IMR-90 (cell line): ENCODE measurements at regions not wholly inside any gene's neighbourhood (a gene's known extent, or its start where the extent isn't known, plus 50 kb on each side); places are given as distances from the start of the nearest gene placed in this dataset.

Source experiments
- ATAC-seq: fragments of 200-7000 bp; cut with Tn5 transposase; 2 replicates; pipeline ENCODE4 v1.9.1; 2020; ENCODE audit warnings: low read depth, mild to moderate bottlenecking, moderate library complexity
- BruUV-seq: library from RNA; stranded (reverse); fragments of 400-500 nt; replicated peaks from 2 replicates; lab custom pipeline; 2021; lab: Mats Ljungman, UMichigan
- CTCF ChIA-PET: fragments of 300-600 bp; formaldehyde crosslinking; extraction: SDS; loops from one replicate; lab custom pipeline; 2021; ENCODE audit warnings: antibody characterized with exemption; lab: Yijun Ruan, JAX
- POLR2A ChIA-PET: fragments of 300-600 bp; sonication (Branson Sonifier 250); formaldehyde crosslinking; loops from one replicate; lab custom pipeline; 2022; ENCODE audit warnings: antibody characterized with exemption; ENCODE audit not compliant: unreplicated experiment; lab: Charles Lee
- DNase-seq: peaks from one replicate; pipeline ENCODE4 v3.0.0; 2013
- H2AFZ ChIP-seq: replicated peaks from 2 replicates; pipeline ENCODE3; 2013; ENCODE audit warnings: low read length, mild to moderate bottlenecking; ENCODE audit not compliant: poor library complexity
- H2AK5ac ChIP-seq: 2 replicates; pipeline ENCODE4 v1.6.1; 2013; ENCODE audit warnings: low read depth, low read length, inconsistent platforms
- H2AK9ac ChIP-seq: replicated peaks from 2 replicates; pipeline ENCODE3; 2013; ENCODE audit warnings: mild to moderate bottlenecking, low read depth, low read length, moderate library complexity; ENCODE audit not compliant: poor library complexity
- H2BK120ac ChIP-seq: 2 replicates; pipeline ENCODE4 v1.6.1; 2013; ENCODE audit warnings: low read depth, low read length, inconsistent platforms
- H2BK15ac ChIP-seq: 3 replicates; pipeline ENCODE4 v1.6.1; 2013; ENCODE audit warnings: low read depth, low read length, inconsistent platforms
- H2BK20ac ChIP-seq: 2 replicates; pipeline ENCODE4 v1.6.1; 2013; ENCODE audit warnings: low read depth, mild to moderate bottlenecking, inconsistent platforms, low read length, moderate library complexity
- H2BK5ac ChIP-seq: 2 replicates; pipeline ENCODE4 v1.6.1; 2013; ENCODE audit warnings: mild to moderate bottlenecking, low read depth, low read length, inconsistent platforms; ENCODE audit not compliant: poor library complexity, severe bottlenecking
- H3K14ac ChIP-seq: replicated peaks from 2 replicates; pipeline ENCODE4 v1.6.1; 2013; ENCODE audit warnings: low read depth, low read length, inconsistent platforms
- H3K18ac ChIP-seq: 2 replicates; pipeline ENCODE4 v1.6.1; 2013; ENCODE audit warnings: low read depth, low read length, control low read depth
- H3K23ac ChIP-seq: 2 replicates; pipeline ENCODE4 v1.6.1; 2013; ENCODE audit warnings: low read depth, low read length, inconsistent platforms
- H3K27ac ChIP-seq: 2 replicates; pipeline ENCODE4 v1.5.1; 2013; ENCODE audit warnings: mild to moderate bottlenecking, control low read depth, low read length; ENCODE audit not compliant: insufficient read depth
- H3K27me3 ChIP-seq: 2 replicates; pipeline ENCODE4 v1.6.1; 2013; ENCODE audit warnings: low read length; ENCODE audit not compliant: control insufficient read depth, insufficient read depth
- H3K36me3 ChIP-seq: 2 replicates; pipeline ENCODE4 v1.6.1; 2013; ENCODE audit warnings: low read length, mixed read lengths; ENCODE audit not compliant: control insufficient read depth, insufficient read depth
- H3K4ac ChIP-seq: 2 replicates; pipeline ENCODE4 v1.6.1; 2013; ENCODE audit warnings: low read depth, low read length, inconsistent platforms
- H3K4me1 ChIP-seq: 2 replicates; pipeline ENCODE4 v1.6.1; 2013; ENCODE audit warnings: low read length, mixed read lengths; ENCODE audit not compliant: control insufficient read depth, insufficient read depth
- H3K4me2 ChIP-seq: 2 replicates; pipeline ENCODE4 v1.6.1; 2013; ENCODE audit warnings: low read depth, mild to moderate bottlenecking, control low read depth, low read length, moderate library complexity
- H3K4me3 ChIP-seq: 2 replicates; pipeline ENCODE4 v1.5.1; 2013; ENCODE audit warnings: low read depth, mild to moderate bottlenecking, control low read depth, low read length, moderate library complexity; ENCODE audit not compliant: insufficient read depth
- H3K56ac ChIP-seq: 2 replicates; pipeline ENCODE4 v1.6.1; 2013; ENCODE audit warnings: low read length, inconsistent platforms; ENCODE audit not compliant: insufficient read depth; ENCODE audit errors: extremely low read depth
- H3K79me1 ChIP-seq, 2 experiments: 2 replicates each; pipeline ENCODE4 v1.6.1; 2013; ENCODE audit warnings: low read length in 2 of 2, inconsistent platforms in 1 of 2, low read depth in 1 of 2
- H3K9ac ChIP-seq: 2 replicates; pipeline ENCODE4 v1.6.1; 2013; ENCODE audit warnings: low read depth, low read length, control low read depth
- H3K9me1 ChIP-seq: 2 replicates; pipeline ENCODE4 v1.6.1; 2013; ENCODE audit warnings: low read length, inconsistent platforms; ENCODE audit not compliant: insufficient read depth
- H3K9me3 ChIP-seq: 2 replicates; pipeline ENCODE4 v1.6.1; 2013; ENCODE audit warnings: low read length; ENCODE audit not compliant: control insufficient read depth, insufficient read depth
- H4K20me1 ChIP-seq: 2 replicates; pipeline ENCODE4 v1.6.1; 2013; ENCODE audit warnings: low read length, inconsistent platforms; ENCODE audit not compliant: insufficient read depth
- H4K5ac ChIP-seq: 2 replicates; pipeline ENCODE4 v1.6.1; 2013; ENCODE audit warnings: mild to moderate bottlenecking, low read depth, low read length, control low read depth
- H4K8ac ChIP-seq, 2 experiments: 2 replicates each; pipeline ENCODE4 v1.6.1; 2013; ENCODE audit warnings: low read depth in 2 of 2, low read length in 2 of 2, control low read depth in 1 of 2, inconsistent platforms in 1 of 2
- H4K91ac ChIP-seq: 2 replicates; pipeline ENCODE4 v1.6.1; 2013; ENCODE audit warnings: low read depth, low read length, inconsistent platforms; ENCODE audit not compliant: insufficient read depth
- BHLHE40 ChIP-seq: fragments of 150-350 bp; IDR thresholded peaks from 2 replicates; pipeline ENCODE4 v1.6.1; 2016; ENCODE audit warnings: mild to moderate bottlenecking, low read depth, low read length
- CEBPB ChIP-seq: IDR thresholded peaks from 2 replicates; pipeline ENCODE4 v1.6.1; 2012; ENCODE audit warnings: low read depth, low read length, improper control_type of control experiment
- FOS ChIP-seq: fragments of 150-350 bp; IDR thresholded peaks from 2 replicates; pipeline ENCODE4 v1.6.1; 2016; ENCODE audit warnings: low read depth, low read length
- MAFK ChIP-seq: IDR thresholded peaks from 2 replicates; pipeline ENCODE4 v1.6.1; 2012; ENCODE audit warnings: low read depth, low read length, improper control_type of control experiment
- MAZ ChIP-seq: IDR thresholded peaks from 2 replicates; pipeline ENCODE4 v1.6.1; 2012; ENCODE audit warnings: low read depth, mild to moderate bottlenecking, low read length, improper control_type of control experiment, moderate library complexity, borderline replicate concordance
- MXI1 ChIP-seq: IDR thresholded peaks from 2 replicates; pipeline ENCODE4 v1.6.1; 2012; ENCODE audit warnings: low read depth, mild to moderate bottlenecking, low read length, moderate library complexity, borderline replicate concordance
- RAD21 ChIP-seq: IDR thresholded peaks from 2 replicates; pipeline ENCODE4 v1.6.1; 2012; ENCODE audit warnings: low read length, improper control_type of control experiment
- RCOR1 ChIP-seq: IDR thresholded peaks from 2 replicates; pipeline ENCODE4 v1.6.1; 2012; ENCODE audit warnings: mild to moderate bottlenecking, low read length, improper control_type of control experiment; ENCODE audit not compliant: insufficient replicate concordance
- WGBS, 2 experiments: methylation state at CpG; one replicate each; pipeline versions ENCODE4 v1.1.5 to v1.1.7; 2013; ENCODE audit warnings: missing lambda C conversion rate in 2 of 2; ENCODE audit not compliant: insufficient read length in 1 of 2; ENCODE audit errors: extremely low coverage in 2 of 2; 5-methylcytosine and 5-hydroxymethylcytosine counted together
- dilution Hi-C: fragments of 300-500 bp; cut with HindIII; formaldehyde crosslinking; loops from one replicate; pipeline ENCODE4 v1.14.3; 2018; ENCODE audit warnings: low sequenced_read_pairs; ENCODE audit not compliant: unreplicated experiment
- in situ Hi-C: fragments of 300-500 bp; cut with MboI; formaldehyde crosslinking; loops from 3 replicates; pipeline ENCODE4 v1.14.3; 2019; ENCODE audit warnings: low sequenced_read_pairs, inconsistent platforms, mixed read lengths
- intact Hi-C: fragments of 100-400 bp; cut with micrococcal nuclease; formaldehyde crosslinking; loops from 2 replicates; pipeline ENCODE4 v1.10.0; 2022
- TF ChIP-seq, protein P1 (sequence below): fragments of 150-350 bp; IDR thresholded peaks from 2 replicates; pipeline ENCODE4 v1.6.1; 2017; ENCODE audit warnings: mild to moderate bottlenecking, antibody characterized with exemption, low read length, low read depth
- TF ChIP-seq, protein P2 (sequence below): conservative IDR thresholded peaks from 2 replicates; pipeline ENCODE4 v1.5.1; 2012; ENCODE audit warnings: mild to moderate bottlenecking, low read depth, low read length, improper control_type of control experiment

DNA sequence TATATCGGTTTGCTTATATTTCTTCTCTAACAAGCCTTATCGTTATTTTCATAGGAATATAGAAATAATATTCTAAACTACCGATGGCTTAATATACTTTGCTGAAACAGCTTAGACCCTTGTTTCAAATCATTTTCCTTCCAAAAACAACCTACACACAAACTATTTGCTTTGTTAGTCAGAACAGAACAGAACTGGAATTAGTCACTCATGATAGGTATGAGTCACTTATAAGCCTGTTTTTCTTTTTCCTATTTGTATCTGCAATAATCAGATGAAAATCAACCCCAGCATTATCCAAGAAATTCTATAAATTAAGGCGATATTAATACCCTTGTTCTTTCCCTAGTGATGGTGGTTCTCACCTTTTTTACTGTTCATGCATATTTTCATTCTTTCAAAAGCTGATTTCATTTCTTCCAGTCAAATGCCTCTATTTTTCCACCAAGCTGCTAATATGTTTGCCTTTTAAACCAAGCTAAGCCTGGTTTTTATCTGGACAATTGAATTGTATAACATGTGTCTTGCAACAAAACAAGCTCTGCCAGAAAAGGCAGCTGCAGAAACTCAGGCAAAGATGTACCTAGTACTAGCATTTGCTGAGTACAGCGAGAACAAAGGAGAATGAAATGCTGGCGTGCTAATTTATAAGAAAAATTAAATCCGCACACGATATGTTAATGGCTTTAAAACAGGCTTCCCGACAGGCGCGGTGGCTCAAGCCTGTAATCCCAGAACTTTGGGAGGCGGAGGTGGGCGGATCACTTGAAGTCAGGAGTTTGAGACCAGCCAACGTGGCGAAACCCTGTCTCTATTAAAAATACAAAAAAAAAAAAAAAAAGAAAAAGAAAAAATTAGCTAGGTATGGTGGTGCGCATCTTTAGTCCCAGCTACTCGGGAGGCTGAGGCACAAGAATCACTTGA is 1418.2 kb downstream of the AACS start (continued):
- TF ChIP-seq MAFK: no peak

DNA sequence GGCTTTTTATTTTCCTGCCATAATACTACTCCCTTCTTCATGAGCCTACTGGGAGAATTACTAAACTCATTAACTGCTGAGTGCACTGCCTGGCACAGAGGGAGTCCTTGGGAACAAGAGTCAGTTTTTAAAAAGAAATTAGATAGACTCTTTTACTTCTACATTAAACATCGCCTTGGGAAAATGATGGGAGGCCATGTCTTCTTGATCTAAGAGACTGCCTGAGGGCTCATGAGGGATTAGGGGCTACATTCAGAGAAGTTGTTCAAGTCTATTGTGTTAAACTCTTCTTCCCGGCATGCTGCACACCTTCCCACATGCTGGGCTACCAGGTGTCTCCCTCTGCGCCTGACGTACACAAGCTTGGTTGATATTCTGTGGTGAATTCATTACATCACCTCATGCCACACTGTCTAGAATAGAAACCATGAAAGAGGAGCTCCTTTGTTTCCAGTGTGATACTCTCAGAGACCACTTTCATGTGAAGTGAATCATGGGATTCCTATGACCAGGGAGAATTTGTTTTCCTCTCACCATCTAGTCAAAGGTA is 1422.3 kb downstream of the AACS start:
- no peak overlapping the region for H3K4ac ChIP-seq
- H4K5ac ChIP-seq: no peak overlapping the region
- H4K91ac ChIP-seq: no peak overlapping the region
- dilution Hi-C loops: no loop called here
- no peak overlapping the region for H2BK15ac ChIP-seq
- no peak overlapping the region for H2AK9ac ChIP-seq
- ChIA-PET POLR2A (no interaction called here), CTCF (interaction anchor here (0.5 kb wide), 1 partner anchor 60 kb away, joined by 3 read pairs; no protein-coding TSS in a partner anchor)
- no peaks in the 10 kb centered on the region for H3K4me1 ChIP-seq
- no peak overlapping the region for H3K23ac ChIP-seq
- no peak overlapping the region for H3K18ac ChIP-seq
- H2AFZ ChIP-seq: no peak overlapping the region
- H4K20me1 ChIP-seq: no peaks in the 10 kb centered on the region
- no peaks in the 10 kb centered on the region for H3K9me1 ChIP-seq
- no peak overlapping the region for H2BK5ac ChIP-seq
- H3K4me2 ChIP-seq: no peak overlapping the region
- no peaks in the 10 kb centered on the region for H3K27me3 ChIP-seq
- H3K4me3 ChIP-seq: no peak overlapping the region
- BruUV-seq: no TSS peak
- H2BK20ac ChIP-seq: no peak overlapping the region
- H3K9ac ChIP-seq: no peak overlapping the region
- in situ Hi-C loops: no loop called here
- no peak overlapping the region for H2AK5ac ChIP-seq
- no peaks in the 10 kb centered on the region for H3K36me3 ChIP-seq
- H4K8ac ChIP-seq: no peak overlapping the region
- H3K56ac ChIP-seq: no peak overlapping the region
- H3K79me1 ChIP-seq: no peaks in the 10 kb centered on the region
- intact Hi-C loops: no loop called here
- no CpG with 5 or more reads among the region's 4 CpGs for WGBS, 2 experiments
- no peak overlapping the region for H3K14ac ChIP-seq
- TF ChIP-seq, protein P1, sequence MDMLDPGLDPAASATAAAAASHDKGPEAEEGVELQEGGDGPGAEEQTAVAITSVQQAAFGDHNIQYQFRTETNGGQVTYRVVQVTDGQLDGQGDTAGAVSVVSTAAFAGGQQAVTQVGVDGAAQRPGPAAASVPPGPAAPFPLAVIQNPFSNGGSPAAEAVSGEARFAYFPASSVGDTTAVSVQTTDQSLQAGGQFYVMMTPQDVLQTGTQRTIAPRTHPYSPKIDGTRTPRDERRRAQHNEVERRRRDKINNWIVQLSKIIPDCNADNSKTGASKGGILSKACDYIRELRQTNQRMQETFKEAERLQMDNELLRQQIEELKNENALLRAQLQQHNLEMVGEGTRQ: no peak
- TF ChIP-seq RCOR1 (no peak), FOS (no peak), RAD21 (no peak), CEBPB (no peak), MXI1 (no peak), MAZ (no peak), BHLHE40 (no peak)
- TF ChIP-seq, protein P2, sequence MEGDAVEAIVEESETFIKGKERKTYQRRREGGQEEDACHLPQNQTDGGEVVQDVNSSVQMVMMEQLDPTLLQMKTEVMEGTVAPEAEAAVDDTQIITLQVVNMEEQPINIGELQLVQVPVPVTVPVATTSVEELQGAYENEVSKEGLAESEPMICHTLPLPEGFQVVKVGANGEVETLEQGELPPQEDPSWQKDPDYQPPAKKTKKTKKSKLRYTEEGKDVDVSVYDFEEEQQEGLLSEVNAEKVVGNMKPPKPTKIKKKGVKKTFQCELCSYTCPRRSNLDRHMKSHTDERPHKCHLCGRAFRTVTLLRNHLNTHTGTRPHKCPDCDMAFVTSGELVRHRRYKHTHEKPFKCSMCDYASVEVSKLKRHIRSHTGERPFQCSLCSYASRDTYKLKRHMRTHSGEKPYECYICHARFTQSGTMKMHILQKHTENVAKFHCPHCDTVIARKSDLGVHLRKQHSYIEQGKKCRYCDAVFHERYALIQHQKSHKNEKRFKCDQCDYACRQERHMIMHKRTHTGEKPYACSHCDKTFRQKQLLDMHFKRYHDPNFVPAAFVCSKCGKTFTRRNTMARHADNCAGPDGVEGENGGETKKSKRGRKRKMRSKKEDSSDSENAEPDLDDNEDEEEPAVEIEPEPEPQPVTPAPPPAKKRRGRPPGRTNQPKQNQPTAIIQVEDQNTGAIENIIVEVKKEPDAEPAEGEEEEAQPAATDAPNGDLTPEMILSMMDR: no peak
- peaks cover 15% of the 10 kb centered on the region for H3K9me3 ChIP-seq
- DNase-seq: no peak
- no peak overlapping the region for H2BK120ac ChIP-seq
- ATAC-seq: no peak
- H3K27ac ChIP-seq: no peak overlapping the region
